ENCODE measurements at regions not wholly inside any gene's neighbourhood (a gene's known extent, or its start where the extent isn't known, plus 50 kb on each side); places are given as distances from the start of the nearest gene placed in this dataset.

DNA sequence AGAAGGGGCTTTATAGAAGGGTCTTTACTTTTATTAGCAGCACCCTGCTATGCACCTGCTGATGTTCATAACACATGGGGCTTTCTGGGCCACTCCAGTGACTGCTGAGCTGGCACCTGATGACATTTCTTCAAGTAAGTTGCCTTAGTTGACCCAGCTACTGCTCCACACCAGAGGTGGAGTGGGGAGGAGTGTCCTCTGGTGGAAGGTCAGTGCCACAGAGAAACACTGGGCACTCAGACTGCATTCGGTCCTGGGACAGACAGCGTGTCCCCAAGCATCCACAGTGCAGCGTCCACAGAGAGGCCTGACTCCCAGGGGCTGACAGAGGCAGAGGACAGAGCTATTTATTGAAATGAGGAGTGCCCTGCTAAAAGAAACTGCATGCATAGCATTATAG, 74.9 kb upstream of the NSMCE3 start:
- TF ChIP-seq, protein P1, sequence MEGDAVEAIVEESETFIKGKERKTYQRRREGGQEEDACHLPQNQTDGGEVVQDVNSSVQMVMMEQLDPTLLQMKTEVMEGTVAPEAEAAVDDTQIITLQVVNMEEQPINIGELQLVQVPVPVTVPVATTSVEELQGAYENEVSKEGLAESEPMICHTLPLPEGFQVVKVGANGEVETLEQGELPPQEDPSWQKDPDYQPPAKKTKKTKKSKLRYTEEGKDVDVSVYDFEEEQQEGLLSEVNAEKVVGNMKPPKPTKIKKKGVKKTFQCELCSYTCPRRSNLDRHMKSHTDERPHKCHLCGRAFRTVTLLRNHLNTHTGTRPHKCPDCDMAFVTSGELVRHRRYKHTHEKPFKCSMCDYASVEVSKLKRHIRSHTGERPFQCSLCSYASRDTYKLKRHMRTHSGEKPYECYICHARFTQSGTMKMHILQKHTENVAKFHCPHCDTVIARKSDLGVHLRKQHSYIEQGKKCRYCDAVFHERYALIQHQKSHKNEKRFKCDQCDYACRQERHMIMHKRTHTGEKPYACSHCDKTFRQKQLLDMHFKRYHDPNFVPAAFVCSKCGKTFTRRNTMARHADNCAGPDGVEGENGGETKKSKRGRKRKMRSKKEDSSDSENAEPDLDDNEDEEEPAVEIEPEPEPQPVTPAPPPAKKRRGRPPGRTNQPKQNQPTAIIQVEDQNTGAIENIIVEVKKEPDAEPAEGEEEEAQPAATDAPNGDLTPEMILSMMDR (conservative IDR thresholded peaks at IDR 0.05 in 1 of 2, IDR thresholded peaks at IDR 0.05 in 1 of 2; ENCODE audit: low read depth in 1 of 2, low read length in 2 of 2): no peak
- TF ChIP-seq EZH2 (IDR thresholded peaks at IDR 0.05; ENCODE audit: low read length, missing control alignments): no peak

Measured in fibroblast of lung (primary cell).